Globus pallidus (tissue), 1 donor: ENCODE measurements at regions not wholly inside any gene's neighbourhood (a gene's known extent, or its start where the extent isn't known, plus 50 kb on each side); places are given as distances from the start of the nearest gene placed in this dataset.
A peak's percentile ranks its signal among the peaks of the same experiment; 100 is the strongest.

ENCODE experiments used
- DNase-seq: peaks from one replicate; pipeline ENCODE4 v3.0.0-alpha.2; 2015; ENCODE audit warnings: low spot score

DNA sequence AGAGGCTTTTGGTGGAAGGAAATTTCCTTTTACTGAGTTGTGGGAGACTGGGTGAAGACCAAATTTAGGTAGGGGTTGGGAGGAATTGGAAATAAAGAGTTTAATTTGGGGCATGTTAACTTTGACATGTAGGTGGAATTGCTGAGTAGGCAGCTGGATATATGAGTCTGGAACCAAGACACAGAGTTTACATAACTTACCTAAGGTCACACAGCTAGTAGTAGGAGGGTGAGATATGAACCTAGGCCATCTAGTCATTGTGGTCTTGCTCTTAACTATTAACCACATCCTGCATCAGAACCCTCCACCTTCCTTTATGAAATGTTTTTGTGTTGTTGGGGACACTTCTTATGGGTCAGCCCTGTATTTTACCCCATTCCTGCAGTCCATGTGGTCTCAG, 113.1 kb downstream of the ICOS start:
- DNase-seq = no peak

DNA sequence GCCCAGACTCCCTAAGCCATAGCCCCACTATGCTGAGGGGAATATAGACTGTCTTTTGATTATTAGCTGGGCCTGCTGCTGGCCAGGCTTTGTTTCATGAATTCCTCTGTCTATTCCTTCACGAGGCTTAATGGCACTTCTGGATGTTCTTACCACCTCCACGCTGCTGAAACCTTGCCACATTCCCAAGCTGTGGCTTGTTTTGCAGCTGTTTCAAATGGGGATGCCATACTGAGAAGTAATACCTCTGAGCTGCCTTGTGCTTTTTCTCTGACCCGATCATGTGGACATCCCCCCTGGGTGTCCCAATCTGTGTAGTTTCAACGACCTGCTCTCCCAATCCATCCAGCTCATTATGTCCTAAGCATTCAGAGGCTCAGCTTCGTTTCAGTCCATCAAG, 114.1 kb downstream of the ICOS start:
- no peak for DNase-seq

- DNase-seq = no peak
These were observed 114.9 kb downstream of the ICOS start for GRCh38 chr2:204051476-204051875.

- no peak for DNase-seq
These were observed 115.5 kb downstream of the ICOS start for GRCh38 chr2:204051984-204052556.

GRCh38 chr2:204059016-204059415, 122.5 kb downstream of the ICOS start:
- DNase-seq = no peak

DNA sequence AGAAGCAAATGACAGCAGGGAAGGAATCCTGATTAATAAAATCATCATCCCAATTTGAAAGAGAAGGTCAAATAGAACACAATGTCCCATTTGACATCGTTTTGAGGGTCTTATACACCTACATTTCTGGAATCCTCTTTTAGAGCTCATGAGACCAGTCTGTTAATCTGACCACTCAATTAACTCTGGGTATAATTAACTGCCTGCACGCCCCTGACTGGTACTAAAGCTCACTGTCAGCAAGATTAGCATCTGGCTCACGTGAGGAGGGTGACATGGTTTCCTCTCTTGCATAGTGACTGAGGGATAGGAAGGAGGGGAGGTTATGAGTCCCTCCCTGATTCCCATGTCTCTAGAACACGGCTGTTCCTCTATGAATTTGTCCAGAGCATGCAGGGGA, 124.3 kb downstream of the ICOS start:
- no peak for DNase-seq

GRCh38 chr2:204061241-204061640, 124.7 kb downstream of the ICOS start:
- DNase-seq = no peak

DNA sequence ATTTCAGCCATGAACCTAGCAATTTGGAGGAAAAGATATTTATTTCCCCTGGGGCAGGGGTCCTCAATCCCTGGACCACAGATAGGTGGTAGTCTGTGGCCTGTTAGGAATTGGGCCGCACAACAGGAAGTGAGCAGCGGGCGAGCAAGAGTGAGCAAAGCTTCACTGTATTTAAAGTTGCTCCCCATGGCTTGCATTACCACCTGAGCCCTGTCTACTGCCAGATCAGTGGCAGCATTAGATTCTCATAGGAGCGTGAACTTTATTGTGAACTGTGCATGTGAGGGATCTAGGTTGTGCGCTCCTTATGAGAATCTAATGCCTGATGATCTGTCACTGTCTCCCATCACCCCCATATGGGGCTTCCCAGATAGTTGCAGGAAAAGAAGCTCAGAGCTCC, 127.6 kb downstream of the ICOS start:
- DNase-seq = no peak

- no peak for DNase-seq
These were observed 129.0 kb downstream of the ICOS start for GRCh38 chr2:204065566-204065965.

GRCh38 chr2:204066051-204066450, 129.5 kb downstream of the ICOS start:
- DNase-seq = no peak

DNA sequence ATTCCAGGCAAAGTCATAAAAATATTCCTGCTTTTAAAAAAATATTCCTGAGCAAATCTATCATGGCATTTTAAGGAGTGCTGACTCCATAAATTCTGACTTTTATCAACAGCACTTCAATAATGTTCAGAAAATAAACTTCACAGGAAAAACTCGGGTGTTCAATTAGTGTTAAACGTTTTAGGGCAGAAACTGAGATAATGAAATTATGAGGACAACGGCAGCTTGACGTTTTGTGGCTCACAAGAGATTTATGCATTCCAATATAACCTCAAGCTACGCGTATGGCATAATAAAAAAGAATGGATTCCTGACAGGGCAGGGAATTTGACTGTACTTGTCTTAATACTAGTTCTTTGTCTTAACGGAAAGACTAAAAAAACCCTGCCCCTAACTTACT, 133.2 kb downstream of the ICOS start:
- DNase-seq = no peak

GRCh38 chr2:204072443-204073324, 136.1 kb downstream of the ICOS start:
- DNase-seq = peak; percentile 16

GRCh38 chr2:204074456-204074855, 137.9 kb downstream of the ICOS start:
- no peak for DNase-seq

- DNase-seq = no peak
These were observed 141.6 kb downstream of the ICOS start for GRCh38 chr2:204078003-204078698.

- DNase-seq = no peak
These were observed 145.2 kb downstream of the ICOS start for GRCh38 chr2:204081487-204082425.

GRCh38 chr2:204086167-204086566, 149.6 kb downstream of the ICOS start:
- DNase-seq = no peak

DNA sequence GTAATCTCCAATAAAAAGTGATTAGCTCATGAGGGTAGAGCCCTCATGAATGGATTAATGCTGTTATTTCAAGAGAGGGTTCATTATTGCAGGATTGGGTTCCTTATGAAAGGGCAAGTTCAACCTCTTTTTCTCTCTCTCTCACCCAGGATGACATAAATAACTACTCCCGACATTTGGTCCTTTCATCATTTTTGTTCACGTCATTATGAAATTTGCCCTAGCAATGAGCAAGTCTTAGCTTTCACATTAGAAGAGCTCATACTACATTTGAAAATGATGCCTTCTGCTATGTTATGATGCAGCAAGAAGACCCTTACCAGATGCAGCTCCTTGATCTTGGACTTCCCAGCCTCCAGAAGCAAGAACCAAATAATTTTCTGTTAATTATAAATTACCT, 152.5 kb downstream of the ICOS start:
- no peak for DNase-seq

DNA sequence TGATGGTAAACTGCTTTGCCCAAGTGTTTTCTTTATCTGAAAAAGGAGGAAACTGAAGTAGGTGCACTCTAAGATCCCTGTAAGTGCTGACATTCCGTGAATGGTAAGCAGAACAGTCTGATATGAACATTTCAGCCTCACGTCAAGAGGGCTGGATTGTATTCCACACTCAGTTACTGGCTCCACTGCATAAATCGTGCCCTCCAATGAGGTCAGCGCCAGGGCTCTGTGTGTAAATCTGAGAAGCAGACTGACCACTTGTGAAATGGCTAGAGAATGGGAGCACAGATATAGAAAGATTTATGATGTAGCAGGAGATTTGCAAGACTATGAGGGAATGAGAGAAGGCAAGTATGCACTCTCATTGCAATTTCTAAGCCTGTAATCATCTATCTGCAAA, 153.0 kb downstream of the ICOS start:
- no peak for DNase-seq

- no peak for DNase-seq
These were observed 153.5 kb downstream of the ICOS start for GRCh38 chr2:204090021-204090420.

DNA sequence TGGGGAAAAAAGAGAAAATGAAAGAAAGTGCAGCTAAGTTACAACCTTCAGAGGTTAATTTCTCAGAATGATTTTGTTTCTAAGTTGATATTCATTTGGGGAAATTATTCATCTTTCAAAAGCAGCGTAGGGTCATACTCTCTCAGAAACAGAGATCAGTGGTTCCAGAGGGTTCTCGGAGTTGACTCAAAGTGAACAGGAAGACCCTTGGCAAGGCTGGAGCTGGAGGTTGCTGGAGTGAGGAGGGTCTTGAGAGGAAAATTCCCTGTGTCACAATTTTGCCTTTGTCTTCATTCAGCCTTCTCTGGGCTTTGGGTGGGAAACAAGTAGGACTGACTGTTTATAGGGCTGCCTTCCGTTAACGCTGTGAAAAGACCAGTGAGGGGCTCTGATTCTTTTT, 168.2 kb downstream of the ICOS start:
- no peak for DNase-seq

DNA sequence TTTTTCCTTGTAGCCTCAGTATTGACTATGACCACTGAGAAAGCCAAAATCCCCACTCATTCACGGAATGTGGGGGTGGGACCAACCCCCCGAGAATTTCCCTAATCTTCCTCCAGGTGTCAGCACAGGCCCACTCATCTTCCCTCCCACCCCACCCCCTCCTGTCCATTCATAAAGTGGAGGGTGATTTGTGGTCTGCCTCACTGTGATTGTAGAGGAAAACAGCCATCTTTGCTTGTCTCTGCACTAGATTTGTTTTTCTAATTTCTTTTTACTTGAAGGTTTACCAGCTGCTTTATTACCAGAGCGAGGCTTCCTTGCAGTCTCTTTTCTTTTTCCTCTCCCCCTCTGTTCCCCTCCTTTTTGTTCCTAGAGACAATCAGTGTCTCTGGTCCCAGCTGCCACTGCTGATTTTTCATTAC, 171.8 kb downstream of the ICOS start:
- DNase-seq = peak; percentile 30

DNA sequence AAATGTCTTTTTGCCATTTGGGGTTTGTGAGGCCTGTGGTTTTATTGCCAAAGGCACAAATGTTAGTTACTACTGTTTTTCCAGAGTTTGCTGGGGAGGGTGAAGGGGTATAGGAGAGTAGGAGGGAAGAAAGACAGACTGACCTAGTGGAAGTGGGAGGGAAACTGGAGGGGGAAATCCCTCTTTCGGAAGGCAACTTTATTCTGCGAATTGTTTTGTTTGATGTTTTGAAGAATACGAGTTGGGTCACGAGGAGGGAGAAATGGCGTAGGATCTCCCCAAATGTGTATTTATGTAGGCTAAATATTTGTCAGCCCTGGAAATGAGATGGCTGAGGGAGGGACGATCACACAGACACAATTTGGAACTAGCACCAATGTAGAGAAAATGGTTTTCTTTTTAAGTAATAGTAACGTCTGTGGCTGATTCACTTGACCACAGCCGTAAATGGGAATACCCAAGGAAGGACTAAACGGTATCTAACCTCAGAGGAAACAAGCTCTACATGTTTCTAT, 172.3 kb downstream of the ICOS start:
- no peak for DNase-seq
